ENCODE measurements at regions not wholly inside any gene's neighbourhood (a gene's known extent, or its start where the extent isn't known, plus 50 kb on each side); places are given as distances from the start of the nearest gene placed in this dataset.
A peak's percentile ranks its signal among the peaks of the same experiment; 100 is the strongest.
"Not testable (repeated sequence)": the region's sequence is repeated elsewhere in the genome, so short reads cannot be mapped to it uniquely, and the experiment has no call there.

DNA sequence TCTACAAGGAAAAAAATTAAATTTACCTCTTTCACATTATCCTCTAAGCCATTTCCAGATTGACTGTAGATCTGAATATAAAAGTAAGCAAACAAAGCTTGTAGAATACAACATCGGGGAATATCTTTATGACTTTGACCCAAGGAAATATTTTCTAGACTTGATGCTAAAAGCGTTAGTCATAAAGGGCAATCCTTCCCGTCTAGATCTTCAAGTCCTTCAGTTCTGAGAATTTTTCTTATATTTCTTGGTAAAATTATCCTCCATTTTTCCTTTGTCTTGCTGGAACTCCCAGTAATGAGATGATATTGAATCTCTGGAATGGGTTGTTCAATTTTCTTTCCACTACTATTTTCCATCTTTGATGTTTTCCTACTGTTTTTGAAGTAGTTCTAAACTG lies 77.8 kb upstream of the ZNF184 start:
- H3K4me3 Mint-ChIP-seq: no peak overlapping the region

DNA sequence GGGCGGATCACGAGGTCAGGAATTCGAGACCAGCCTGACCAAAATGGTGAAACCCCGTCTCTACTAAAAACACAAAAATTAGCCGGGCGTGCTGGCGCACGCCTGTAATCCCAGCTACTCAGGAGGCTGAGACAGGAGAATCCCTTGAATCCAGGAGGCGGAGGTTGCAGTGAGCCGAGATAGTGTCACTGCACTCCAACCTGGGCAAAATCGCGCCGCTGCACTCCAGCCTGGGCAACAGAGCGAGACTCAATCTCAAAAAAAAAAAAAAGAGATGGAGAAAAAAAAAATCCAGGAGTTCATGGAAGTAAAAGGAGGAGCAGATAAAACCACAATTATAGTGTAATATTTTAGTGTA lies 76.3 kb upstream of the ZNF184 start:
- H3K4me3 ChIP-seq (ENCODE audit: control insufficient read depth in 1 of 2, extremely low read depth in 1 of 2, low read length in 1 of 2); ATAC-seq (replicated peaks in 1 of 4); H3K4me3 Mint-ChIP-seq; H3K27ac Mint-ChIP-seq; DNase-seq; H3K36me3 ChIP-seq (ENCODE audit: control insufficient read depth in 2 of 2, extremely low read depth in 1 of 2, insufficient read depth in 1 of 2, low read length in 1 of 2); H3K27ac ChIP-seq (ENCODE audit: low read length); H3K9me3 ChIP-seq; H3K36me3 Mint-ChIP-seq; POLR2A ChIA-PET: not testable (repeated sequence)
- Mint-ChIP-seq H3K4me1 (peaks cover 14 to 18% (median 17%) of the 10 kb centered on the region in 3 donors), H3K27me3 (peaks cover 89 to 94% of the 10 kb centered on the region in 2 donors), H3K9me3 (peaks cover 16 to 32% (median 22%) of the 10 kb centered on the region in 3 donors)
- 96% methylated on average over 7 of the region's 14 CpGs for WGBS (ENCODE audit: insufficient coverage)
- peaks cover 0 to 15% of the 10 kb centered on the region in 2 experiments for H3K4me1 ChIP-seq (ENCODE audit: control insufficient read depth in 1 of 2, extremely low read depth in 1 of 2, insufficient read depth in 2 of 2, low read length in 2 of 2)
- peaks cover 44 to 55% of the 10 kb centered on the region in 2 experiments for H3K27me3 ChIP-seq (replicated peaks in 1 of 2; ENCODE audit: control insufficient read depth in 2 of 2, extremely low read depth in 1 of 2, insufficient read depth in 2 of 2, low read length in 1 of 2)
- CTCF ChIA-PET: interaction anchor here in 1 of 2 donors (0.6 kb wide), 1 partner anchor 18 kb away, joined by 3 read pairs; no protein-coding TSS in a partner anchor

More for the DNA sequence above, 77.8 kb upstream of the ZNF184 start:
- Histone ChIP-seq H3K4me1 (ENCODE audit: control insufficient read depth in 1 of 2, extremely low read depth in 1 of 2, insufficient read depth in 2 of 2, low read length in 2 of 2) (peaks cover 0 to 3% of the 10 kb centered on the region in 2 experiments), H3K27me3 (replicated peaks in 1 of 2; ENCODE audit: control insufficient read depth in 2 of 2, extremely low read depth in 1 of 2, insufficient read depth in 2 of 2, low read length in 1 of 2) (peaks cover 42 to 50% of the 10 kb centered on the region in 2 experiments), H3K36me3 (ENCODE audit: control insufficient read depth in 2 of 2, extremely low read depth in 1 of 2, insufficient read depth in 1 of 2, low read length in 1 of 2) (no peaks in the 10 kb centered on the region), H3K27ac (ENCODE audit: low read length) (no peak overlapping the region), H3K9me3 (no peaks in the 10 kb centered on the region), H3K4me3 (ENCODE audit: control insufficient read depth in 1 of 2, extremely low read depth in 1 of 2, low read length in 1 of 2) (no peak overlapping the region)
- DNase-seq: no peak
- Mint-ChIP-seq H3K27ac (peak overlapping the region in 1 of 2 donors; percentile 9), H3K9me3 (peaks cover 12 to 30% (median 21%) of the 10 kb centered on the region in 3 donors), H3K27me3 (peaks cover 82 to 88% of the 10 kb centered on the region in 2 donors), H3K4me1 (peaks cover under 1 to 6% (median 6%) of the 10 kb centered on the region in 3 donors), H3K36me3 (peaks cover 3% of the 10 kb centered on the region)
- WGBS (ENCODE audit: insufficient coverage): no CpG with 5 or more reads among the region's 3 CpGs
- POLR2A ChIA-PET: interaction anchor here in 1 of 2 donors (0.6 kb wide), 1 partner anchor 10 kb away, joined by 4 read pairs; no protein-coding TSS in a partner anchor
- no peak for ATAC-seq (replicated peaks in 1 of 4)
- CTCF ChIA-PET: no interaction called here

DNA sequence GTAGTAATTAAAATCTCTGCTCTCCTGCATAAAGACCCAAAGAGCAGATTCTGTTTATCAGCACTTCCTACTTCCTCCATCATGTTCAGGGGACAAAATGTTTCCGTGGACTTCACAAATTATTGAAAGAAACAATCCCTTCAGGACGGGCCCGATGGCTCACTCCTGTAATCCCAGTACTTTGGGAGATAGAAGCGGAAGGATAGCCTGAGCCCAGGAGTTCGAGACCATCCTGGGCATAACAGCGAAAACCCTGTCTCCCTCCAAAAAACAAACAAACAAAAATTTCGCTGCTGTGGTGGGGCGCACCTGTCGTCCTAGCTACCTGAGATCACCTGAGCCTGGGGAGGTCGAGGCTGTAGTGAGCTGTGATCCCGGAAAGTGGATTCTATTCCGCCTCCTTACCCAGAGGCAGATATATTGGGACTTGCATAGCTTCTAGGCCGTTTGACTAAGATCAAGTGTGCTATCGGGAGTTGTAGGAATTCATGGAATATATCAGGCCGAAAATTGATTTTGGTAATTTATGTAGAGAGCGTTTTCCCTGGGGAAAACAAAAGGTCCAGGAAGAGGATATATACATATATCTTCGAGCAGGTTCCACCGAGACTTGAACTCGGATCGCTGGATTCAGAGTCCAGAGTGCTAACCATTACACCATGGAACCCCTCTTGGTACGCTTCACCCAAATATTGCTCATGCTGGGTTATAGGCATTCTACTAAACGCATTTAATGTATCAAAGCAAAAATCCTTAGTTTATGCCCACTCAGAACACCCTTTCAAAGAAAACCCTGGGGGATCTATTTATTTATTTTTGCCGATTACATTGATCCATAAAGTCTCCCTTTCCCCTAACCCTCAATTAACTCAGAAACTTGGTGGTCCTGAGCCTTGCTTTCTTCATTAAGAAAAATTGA lies 74.5 kb upstream of the ZNF184 start:
- ATAC-seq (replicated peaks in 1 of 4) (no peak), DNase-seq (no peak)
- no peaks in the 10 kb centered on the region for H3K36me3 ChIP-seq (ENCODE audit: control insufficient read depth in 2 of 2, extremely low read depth in 1 of 2, insufficient read depth in 1 of 2, low read length in 1 of 2)
- peak overlapping the region in 1 of 2 donors; percentile 44 for H3K4me3 ChIP-seq (ENCODE audit: control insufficient read depth in 1 of 2, extremely low read depth in 1 of 2, low read length in 1 of 2)
- Mint-ChIP-seq H3K9me3 (peaks cover 10 to 24% (median 16%) of the 10 kb centered on the region in 3 donors), H3K27me3 (peaks cover 86 to 89% of the 10 kb centered on the region in 2 donors), H3K4me1 (peaks cover 13 to 14% (median 14%) of the 10 kb centered on the region in 3 donors), H3K36me3 (no peaks in the 10 kb centered on the region), H3K27ac (peak overlapping the region in 1 of 2 donors; percentile 53), H3K4me3 (no peak overlapping the region)
- H3K9me3 ChIP-seq: peaks cover 2% of the 10 kb centered on the region
- no peak overlapping the region for H3K27ac ChIP-seq (ENCODE audit: low read length)
- WGBS (ENCODE audit: insufficient coverage): 25% methylated on average over 11 of the region's 23 CpGs
- ChIA-PET CTCF (no interaction called here), POLR2A (no interaction called here)
- peaks cover 38 to 57% of the 10 kb centered on the region in 2 experiments for H3K27me3 ChIP-seq (replicated peaks in 1 of 2; ENCODE audit: control insufficient read depth in 2 of 2, extremely low read depth in 1 of 2, insufficient read depth in 2 of 2, low read length in 1 of 2)
- peaks cover 0 to 11% of the 10 kb centered on the region in 2 experiments for H3K4me1 ChIP-seq (ENCODE audit: control insufficient read depth in 1 of 2, extremely low read depth in 1 of 2, insufficient read depth in 2 of 2, low read length in 2 of 2)

DNA sequence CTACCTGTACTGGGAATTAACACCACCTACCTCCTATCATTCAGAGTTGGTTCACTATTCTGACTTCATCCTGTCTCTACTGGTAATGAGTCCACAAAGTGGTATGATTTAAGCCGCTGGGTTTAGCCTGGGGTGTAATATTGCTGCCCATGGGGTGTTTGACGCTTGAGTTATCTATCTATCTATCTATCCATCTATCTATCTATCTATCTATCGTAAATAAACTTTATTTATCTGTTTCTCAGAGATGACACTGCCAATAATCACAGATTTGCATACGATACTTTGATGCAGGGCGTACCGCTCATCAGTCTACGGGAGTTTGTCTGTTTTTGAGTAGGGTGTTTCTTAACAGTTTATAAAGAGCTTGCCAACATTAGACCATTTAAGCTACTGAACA lies 73.6 kb upstream of the ZNF184 start:
- WGBS (ENCODE audit: insufficient coverage): no CpG with 5 or more reads among the region's 7 CpGs
- ATAC-seq (replicated peaks in 1 of 4) (no peak), DNase-seq (no peak)
- ChIA-PET CTCF (no interaction called here), POLR2A (no interaction called here)
- Histone ChIP-seq H3K4me3 (ENCODE audit: control insufficient read depth in 1 of 2, extremely low read depth in 1 of 2, low read length in 1 of 2) (no peak overlapping the region), H3K27me3 (replicated peaks in 1 of 2; ENCODE audit: control insufficient read depth in 2 of 2, extremely low read depth in 1 of 2, insufficient read depth in 2 of 2, low read length in 1 of 2) (peaks cover 38 to 59% of the 10 kb centered on the region in 2 experiments), H3K27ac (ENCODE audit: low read length) (no peak overlapping the region), H3K9me3 (peaks cover 2% of the 10 kb centered on the region), H3K36me3 (ENCODE audit: control insufficient read depth in 2 of 2, extremely low read depth in 1 of 2, insufficient read depth in 1 of 2, low read length in 1 of 2) (no peaks in the 10 kb centered on the region), H3K4me1 (ENCODE audit: control insufficient read depth in 1 of 2, extremely low read depth in 1 of 2, insufficient read depth in 2 of 2, low read length in 2 of 2) (peaks cover 0 to 11% of the 10 kb centered on the region in 2 experiments)
- H3K36me3 Mint-ChIP-seq: no peaks in the 10 kb centered on the region
- no peak overlapping the region for H3K4me3 Mint-ChIP-seq
- H3K9me3 Mint-ChIP-seq: peaks cover 15 to 21% (median 16%) of the 10 kb centered on the region in 3 donors
- peaks cover 89 to 90% of the 10 kb centered on the region in 2 donors for H3K27me3 Mint-ChIP-seq
- peaks cover 13 to 14% (median 14%) of the 10 kb centered on the region in 3 donors for H3K4me1 Mint-ChIP-seq
- H3K27ac Mint-ChIP-seq: no peak overlapping the region

DNA sequence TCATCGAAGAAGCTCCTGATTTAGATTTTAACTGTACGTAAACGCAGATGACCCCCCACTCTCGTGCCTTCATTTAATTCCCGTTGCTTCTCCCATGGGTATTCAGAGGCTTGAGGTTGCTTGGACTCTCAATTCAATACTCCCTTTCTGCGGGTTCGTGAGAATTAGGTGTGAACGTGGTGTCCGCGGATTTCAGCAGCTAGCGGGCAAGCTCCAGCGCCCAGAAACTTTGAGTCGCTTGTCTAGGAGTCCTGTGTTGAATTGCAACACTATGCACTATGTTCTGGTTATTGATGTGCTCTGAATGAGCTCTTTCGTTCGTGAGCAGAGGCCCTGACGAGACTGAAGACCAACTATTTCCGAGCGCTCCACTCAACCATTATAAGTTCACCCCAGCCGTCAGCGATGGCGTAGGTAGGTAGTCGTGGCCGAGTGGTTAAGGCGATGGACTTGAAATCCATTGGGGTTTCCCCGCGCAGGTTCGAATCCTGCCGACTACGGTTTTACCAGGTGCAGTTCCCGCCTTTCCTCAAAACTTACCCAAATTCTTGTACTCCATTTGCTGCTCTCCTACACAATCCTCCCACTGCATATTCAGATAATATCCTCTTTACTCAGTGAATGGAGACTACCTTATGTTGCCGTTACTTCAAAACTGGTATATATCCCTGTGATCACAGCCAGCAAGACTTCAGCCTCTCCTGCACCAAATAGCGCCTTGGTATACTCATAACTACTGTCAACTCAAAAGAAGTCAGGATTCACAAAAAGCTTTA lies 72.6 kb upstream of the ZNF184 start:
- POLR2A ChIA-PET: interaction anchor here in 1 of 2 donors (0.6 kb wide), 1 partner anchor 470 kb away, joined by 11 read pairs; no protein-coding TSS in a partner anchor

More for the DNA sequence above, 72.6 kb upstream of the ZNF184 start:
- Mint-ChIP-seq H3K27ac (peak overlapping the region in 1 of 2 donors; percentile 36), H3K4me1 (peaks cover 13 to 14% (median 14%) of the 10 kb centered on the region in 3 donors), H3K36me3 (no peaks in the 10 kb centered on the region), H3K4me3 (peak overlapping the region in 1 of 3 donors; percentile 54), H3K27me3 (peaks cover 91% of the 10 kb centered on the region in 2 donors), H3K9me3 (peaks cover 15 to 20% (median 15%) of the 10 kb centered on the region in 3 donors)
- Histone ChIP-seq H3K4me3 (ENCODE audit: control insufficient read depth in 1 of 2, extremely low read depth in 1 of 2, low read length in 1 of 2) (no peak overlapping the region), H3K36me3 (ENCODE audit: control insufficient read depth in 2 of 2, extremely low read depth in 1 of 2, insufficient read depth in 1 of 2, low read length in 1 of 2) (no peaks in the 10 kb centered on the region), H3K9me3 (peaks cover 2% of the 10 kb centered on the region), H3K27ac (ENCODE audit: low read length) (no peak overlapping the region), H3K4me1 (ENCODE audit: control insufficient read depth in 1 of 2, extremely low read depth in 1 of 2, insufficient read depth in 2 of 2, low read length in 2 of 2) (peaks cover 0 to 11% of the 10 kb centered on the region in 2 experiments), H3K27me3 (replicated peaks in 1 of 2; ENCODE audit: control insufficient read depth in 2 of 2, extremely low read depth in 1 of 2, insufficient read depth in 2 of 2, low read length in 1 of 2) (peaks cover 34 to 59% of the 10 kb centered on the region in 2 experiments)
- CTCF ChIA-PET: no interaction called here
- DNase-seq (peak in 1 of 35 experiments; percentile 15), ATAC-seq (replicated peaks in 1 of 4) (no peak)
- 12% methylated on average over 23 of the region's 32 CpGs for WGBS (ENCODE audit: insufficient coverage)
